H9 (cell line): ENCODE measurements at regions not wholly inside any gene's neighbourhood (a gene's known extent, or its start where the extent isn't known, plus 50 kb on each side); places are given as distances from the start of the nearest gene placed in this dataset.

ENCODE experiments used
- DNase-seq: peaks from one replicate; pipeline ENCODE4 v3.0.0-alpha.2; 2017
- H2AFZ ChIP-seq: one replicate; pipeline ENCODE4 v1.6.1; 2013; ENCODE audit warnings: mild to moderate bottlenecking, low read length, control low read depth, moderate library complexity
- H2AK5ac ChIP-seq: 2 replicates; pipeline ENCODE4 v1.6.1; 2013; ENCODE audit warnings: low read length, control low read depth, mixed read lengths; ENCODE audit not compliant: insufficient read length
- H2BK120ac ChIP-seq: one replicate; pipeline ENCODE4 v1.6.1; 2013; ENCODE audit warnings: low read depth, mild to moderate bottlenecking, low read length, control low read depth, inconsistent platforms; ENCODE audit not compliant: poor library complexity, severe bottlenecking
- H2BK12ac ChIP-seq: 2 replicates; pipeline ENCODE4 v1.6.1; 2013; ENCODE audit warnings: low read length, control low read depth, mixed read lengths, low read depth; ENCODE audit not compliant: insufficient read length
- H2BK15ac ChIP-seq: 2 replicates; pipeline ENCODE4 v1.6.1; 2013; ENCODE audit warnings: low read depth, low read length, control low read depth
- H2BK20ac ChIP-seq: one replicate; pipeline ENCODE4 v1.6.1; 2013; ENCODE audit warnings: low read depth, mild to moderate bottlenecking, low read length, control low read depth, inconsistent platforms; ENCODE audit not compliant: poor library complexity, severe bottlenecking
- H2BK5ac ChIP-seq: 2 replicates; pipeline ENCODE4 v1.6.1; 2013; ENCODE audit warnings: low read length, control low read depth, mixed read lengths; ENCODE audit not compliant: insufficient read length
- H3K14ac ChIP-seq: 2 replicates; pipeline ENCODE4 v1.6.1; 2013; ENCODE audit warnings: low read length, control low read depth; ENCODE audit not compliant: insufficient read depth
- H3K18ac ChIP-seq: 2 replicates; pipeline ENCODE4 v1.6.1; 2013; ENCODE audit warnings: low read depth, mild to moderate bottlenecking, mixed read lengths, low read length, control low read depth; ENCODE audit not compliant: insufficient read length
- H3K23ac ChIP-seq: 2 replicates; pipeline ENCODE4 v1.6.1; 2013; ENCODE audit warnings: low read length, control low read depth, mixed read lengths, low read depth; ENCODE audit not compliant: insufficient read length
- H3K23me2 ChIP-seq: 2 replicates; pipeline ENCODE4 v1.6.1; 2013; ENCODE audit warnings: low read depth, mild to moderate bottlenecking, mixed read lengths, low read length, control low read depth; ENCODE audit not compliant: insufficient read length, poor library complexity, severe bottlenecking
- H3K27ac ChIP-seq: 2 replicates; pipeline ENCODE4 v1.5.1; 2013; ENCODE audit warnings: low read length, control low read depth, mixed read lengths, low read depth; ENCODE audit not compliant: insufficient read length
- H3K27me3 ChIP-seq: 2 replicates; pipeline ENCODE4 v1.6.1; 2013; ENCODE audit warnings: low read length, control low read depth, inconsistent platforms; ENCODE audit not compliant: insufficient read depth
- H3K4ac ChIP-seq: 2 replicates; pipeline ENCODE4 v1.6.1; 2013; ENCODE audit warnings: low read depth, mild to moderate bottlenecking, control low read depth, inconsistent platforms, low read length, moderate library complexity
- H3K4me1 ChIP-seq: 2 replicates; pipeline ENCODE4 v1.6.1; 2013; ENCODE audit warnings: low read length, control low read depth, inconsistent platforms; ENCODE audit not compliant: insufficient read depth
- H3K4me2 ChIP-seq: 2 replicates; pipeline ENCODE4 v1.6.1; 2013; ENCODE audit warnings: low read length, control low read depth, mixed read lengths; ENCODE audit not compliant: insufficient read length, insufficient read depth
- H3K56ac ChIP-seq: 2 replicates; pipeline ENCODE4 v1.6.1; 2013; ENCODE audit warnings: low read depth, mild to moderate bottlenecking, mixed read lengths, low read length, control low read depth; ENCODE audit not compliant: insufficient read length
- H3K79me1 ChIP-seq: 2 replicates; pipeline ENCODE4 v1.6.1; 2013; ENCODE audit warnings: low read depth, mild to moderate bottlenecking, moderate library complexity, low read length, control low read depth, inconsistent platforms; ENCODE audit not compliant: insufficient read depth, poor library complexity, severe bottlenecking
- H3K79me2 ChIP-seq: 2 replicates; pipeline ENCODE4 v1.6.1; 2013; ENCODE audit warnings: low read length, control low read depth, inconsistent platforms; ENCODE audit not compliant: insufficient read depth
- H3K9ac ChIP-seq: 2 replicates; pipeline ENCODE4 v1.6.1; 2013; ENCODE audit warnings: low read length, control low read depth, mixed read lengths; ENCODE audit not compliant: insufficient read length; ENCODE audit errors: extremely low read depth
- H3K9me3 ChIP-seq: one replicate; pipeline ENCODE4 v1.6.1; 2013; ENCODE audit warnings: low read depth, low read length, inconsistent platforms; ENCODE audit not compliant: control insufficient read depth
- H3T11ph ChIP-seq: one replicate; pipeline ENCODE4 v1.6.1; 2013; ENCODE audit warnings: mild to moderate bottlenecking, low read length, control low read depth, inconsistent platforms
- H4K20me1 ChIP-seq: one replicate; pipeline ENCODE4 v1.6.1; 2013; ENCODE audit not compliant: control insufficient read depth, insufficient read length, insufficient read depth
- H4K5ac ChIP-seq: 2 replicates; pipeline ENCODE4 v1.6.1; 2013; ENCODE audit warnings: low read depth, mild to moderate bottlenecking, mixed read lengths, low read length, control low read depth; ENCODE audit not compliant: insufficient read length
- H4K8ac ChIP-seq: replicated peaks from 2 replicates; pipeline ENCODE4 v1.6.1; 2013; ENCODE audit warnings: low read length, control low read depth, mixed read lengths, low read depth; ENCODE audit not compliant: insufficient read length
- H4K91ac ChIP-seq: 2 replicates; pipeline ENCODE4 v1.6.1; 2013; ENCODE audit warnings: low read depth, mild to moderate bottlenecking, moderate library complexity, mixed read lengths, low read length, control low read depth; ENCODE audit not compliant: insufficient read length
- H3K27ac Mint-ChIP-seq, 3 experiments: 2 replicates in 2 of 3; 3 replicates in 1 of 3; pipeline ENCODE4 v1.8.0; 2020 to 2021; ENCODE audit warnings: mixed read lengths in 3 of 3, mild to moderate bottlenecking in 1 of 3, moderate library complexity in 1 of 3
- H3K27me3 Mint-ChIP-seq: 2 replicates; pipeline ENCODE4 v1.8.0; 2021; ENCODE audit warnings: low read depth, mild to moderate bottlenecking, moderate library complexity, mixed read lengths
- H3K36me3 Mint-ChIP-seq, 3 experiments: 2 replicates in 2 of 3; 3 replicates in 1 of 3; pipeline ENCODE4 v1.8.0; 2020 to 2021; ENCODE audit warnings: low read depth in 3 of 3, mixed read lengths in 3 of 3; ENCODE audit not compliant: insufficient read depth in 1 of 3
- H3K4me1 Mint-ChIP-seq, 2 experiments: 2 replicates each; pipeline ENCODE4 v1.8.0; 2020; ENCODE audit warnings: mixed read lengths in 2 of 2
- H3K4me3 Mint-ChIP-seq, 2 experiments: 2 replicates in 1 of 2; 3 replicates in 1 of 2; pipeline ENCODE4 v1.8.0; 2020 to 2021; ENCODE audit warnings: mild to moderate bottlenecking in 2 of 2, mixed read lengths in 2 of 2, moderate library complexity in 1 of 2
- H3K9me3 Mint-ChIP-seq, 2 experiments: 2 replicates in 1 of 2; 3 replicates in 1 of 2; pipeline ENCODE4 v1.8.0; 2020; ENCODE audit warnings: mild to moderate bottlenecking in 2 of 2, mixed read lengths in 2 of 2, moderate library complexity in 1 of 2
- CTCF ChIP-seq: fragments of 200-600 bp; sonication (generic); conservative IDR thresholded peaks from 3 replicates; pipeline ENCODE4 v1.8.0; 2021; ENCODE audit warnings: antibody characterized with exemption, mild to moderate bottlenecking
- WGBS: extraction: QIAGEN DNeasy Blood & Tissue Kit; methylation state at CpG from one replicate; pipeline ENCODE4 v1.1.7; 2013; ENCODE audit warnings: missing lambda C conversion rate, low lambda C conversion rate, mixed read lengths; ENCODE audit not compliant: insufficient read length; ENCODE audit errors: extremely low coverage; 5-methylcytosine and 5-hydroxymethylcytosine counted together

GRCh38 chr18:25604894-25605597 is 253.1 kb upstream of the ZNF521 start:
- Histone ChIP-seq H4K91ac (no peak overlapping the region), H3K4ac (no peak overlapping the region), H2AK5ac (no peak overlapping the region), H2BK120ac (no peak overlapping the region), H3K9me3 (no peaks in the 10 kb centered on the region), H3K23ac (no peak overlapping the region), H3K23me2 (no peaks in the 10 kb centered on the region), H4K8ac (no peak overlapping the region), H3K18ac (no peak overlapping the region), H2BK20ac (no peak overlapping the region), H3K14ac (no peak overlapping the region), H2BK12ac (no peak overlapping the region), H3T11ph (no peak overlapping the region), H3K79me1 (no peaks in the 10 kb centered on the region), H3K56ac (no peak overlapping the region), H4K5ac (no peak overlapping the region), H2AFZ (no peak overlapping the region), H2BK5ac (no peak overlapping the region), H3K27me3 (no peaks in the 10 kb centered on the region), H2BK15ac (no peak overlapping the region), H3K4me1 (no peaks in the 10 kb centered on the region), H4K20me1 (no peaks in the 10 kb centered on the region), H3K4me2 (no peak overlapping the region), H3K79me2 (no peaks in the 10 kb centered on the region), H3K9ac (no peak overlapping the region), H3K27ac (no peak overlapping the region)
- Mint-ChIP-seq H3K9me3 (no peaks in the 10 kb centered on the region), H3K36me3 (no peaks in the 10 kb centered on the region), H3K27me3 (no peaks in the 10 kb centered on the region), H3K4me1 (peaks cover 0 to 5% of the 10 kb centered on the region in 2 experiments; a peak in 1 of 4 replicates), H3K4me3 (no peak overlapping the region), H3K27ac (peak overlapping the region in 1 of 3 experiments; percentile 57; a peak in 1 of 7 replicates)
- WGBS, result no CpG with 5 or more reads among the region's 15 CpGs
- DNase-seq, result no peak
- TF ChIP-seq CTCF, result no peak
